Suprapubic skin (tissue), 4 donors: ENCODE measurements at regions not wholly inside any gene's neighbourhood (a gene's known extent, or its start where the extent isn't known, plus 50 kb on each side); places are given as distances from the start of the nearest gene placed in this dataset.

Experiments used
- CTCF ChIP-seq, 2 donors: fragments of 200-600 bp in 1 of 2; fragments of 450-650 bp in 1 of 2; sonication (generic) in 1 of 2; IDR thresholded peaks; one replicate each; pipeline ENCODE4 v1.5.1; 2016 to 2019; ENCODE audit warnings: antibody characterized with exemption in 2 of 2, mild to moderate bottlenecking in 1 of 2, moderate library complexity in 1 of 2
- POLR2A ChIP-seq, 2 donors: fragments of 450-650 bp; IDR thresholded peaks; one replicate each; pipeline ENCODE4 v1.6.1; 2017; ENCODE audit warnings: antibody characterized with exemption in 2 of 2, mild to moderate bottlenecking in 2 of 2, moderate library complexity in 2 of 2
- POLR2AphosphoS5 ChIP-seq, 3 donors: sonication (generic); formaldehyde crosslinking; IDR thresholded peaks; one replicate each; pipeline ENCODE4 v1.6.1; 2017; ENCODE audit warnings: antibody characterized with exemption in 3 of 3

GRCh38 chr4:26021417-26022345 lies 107.7 kb downstream of the SMIM20 start:
- TF ChIP-seq CTCF (IDR thresholded peaks at IDR 0.05) (no peak), POLR2A (IDR thresholded peaks at IDR 0.05) (no peak), POLR2AphosphoS5 (IDR thresholded peaks at IDR 0.05) (no peak)
